ENCODE measurements at regions not wholly inside any gene's neighbourhood (a gene's known extent, or its start where the extent isn't known, plus 50 kb on each side); places are given as distances from the start of the nearest gene placed in this dataset.

DNA sequence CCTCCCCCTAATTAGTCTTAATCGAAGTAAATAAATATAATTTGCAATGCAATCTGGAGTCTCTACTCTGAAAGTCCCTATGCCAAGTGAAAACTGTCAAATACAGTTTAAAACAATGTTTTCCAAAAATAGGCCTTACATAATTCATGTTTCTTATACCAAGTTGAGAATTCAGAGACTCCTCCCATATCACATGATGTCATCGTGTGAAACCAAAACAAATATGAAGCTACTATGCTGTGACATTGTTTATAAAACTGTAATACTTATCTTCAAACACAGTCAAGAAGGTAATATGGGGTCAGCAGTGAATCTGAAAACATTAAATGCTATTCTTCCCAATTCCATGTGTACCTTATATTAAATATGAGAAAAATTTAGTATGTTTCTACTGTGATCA, 940.2 kb upstream of the FANCL start:
- H2BK12ac ChIP-seq (ENCODE audit: low read depth, low read length) = no peak overlapping the region
- H3K9ac ChIP-seq (replicated peaks in 1 of 4; ENCODE audit: extremely low read depth in 1 of 4, low read depth in 3 of 4, low read length in 3 of 4) = no peak overlapping the region
- no peaks in the 10 kb centered on the region; the same call in 1 of the 2 replicates for H3K23me2 ChIP-seq (ENCODE audit: low read depth, low read length)
- no peak overlapping the region for H2BK20ac ChIP-seq (ENCODE audit: low read length)
- no peak overlapping the region for H3K27ac ChIP-seq (ENCODE audit: low read depth, low read length)
- H4K20me1 ChIP-seq (replicated peaks in 1 of 2; ENCODE audit: control insufficient read depth in 1 of 2, insufficient read depth in 2 of 2, low read length in 2 of 2) = no peaks in the 10 kb centered on the region
- ChIA-PET POLR2A (ENCODE audit: partially characterized antibody) (no interaction called here), CTCF (ENCODE audit: partially characterized antibody) (interaction anchor here (1.0 to 1.4 kb wide), 2 partner anchors 18 to 59 kb away, joined by 4 to 5 read pairs; no protein-coding TSS in a partner anchor)
- H4K91ac ChIP-seq (replicated peaks; ENCODE audit: insufficient read length, low read length) = no peak overlapping the region
- peaks cover 0 to 9% (median 3%) of the 10 kb centered on the region in 4 experiments; a peak in 4 of 7 replicates for H3K27me3 ChIP-seq (replicated peaks in 1 of 4; ENCODE audit: control insufficient read depth in 3 of 4, extremely low read depth in 1 of 4, insufficient read depth in 3 of 4, low read length in 3 of 4)
- H3K79me1 ChIP-seq (ENCODE audit: low read depth, low read length) = no peaks in the 10 kb centered on the region
- no peak overlapping the region for H2AFZ ChIP-seq (ENCODE audit: low read length)
- no peak overlapping the region for H3K4me2 ChIP-seq (ENCODE audit: insufficient read depth in 1 of 2, low read depth in 2 of 2, low read length in 2 of 2)
- H3K4me1 ChIP-seq (replicated peaks in 1 of 4; ENCODE audit: control insufficient read depth in 3 of 4, insufficient read depth in 4 of 4, low read length in 3 of 4) = peaks cover 0 to 3% (median 2%) of the 10 kb centered on the region in 4 experiments; a peak in 4 of 7 replicates
- FAIRE-seq (no peak), DNase-seq (ENCODE audit: low read depth in 1 of 2, low spot score in 2 of 2) (no peak)
- H3K4me3 ChIP-seq (ENCODE audit: extremely low read depth in 1 of 4, insufficient read depth in 2 of 4, low read depth in 3 of 4, low read length in 4 of 4) = no peak overlapping the region
- no peak overlapping the region for H4K8ac ChIP-seq (ENCODE audit: extremely low read depth, insufficient read depth, low read length)
- H4K5ac ChIP-seq (ENCODE audit: insufficient read length, low read depth, low read length) = no peak overlapping the region
- no peak overlapping the region for H2BK120ac ChIP-seq (replicated peaks; ENCODE audit: low read depth, low read length)
- H3K36me3 ChIP-seq (ENCODE audit: control insufficient read depth in 2 of 4, insufficient read depth in 4 of 4, low read length in 3 of 4) = no peaks in the 10 kb centered on the region
- H3K23ac ChIP-seq (ENCODE audit: insufficient read length) = no peak overlapping the region
- H2AK5ac ChIP-seq (ENCODE audit: low read depth, low read length) = no peak overlapping the region
- 93% methylated on average over 2 of the region's 2 CpGs; no CpG with 5 or more reads in 1 of the 2 experiments for WGBS, 2 experiments (ENCODE audit: extremely low coverage in 1 of 2, insufficient coverage in 1 of 2, insufficient read length in 1 of 2, insufficient replicate concordance in 2 of 2, low coverage in 1 of 2, low lambda C conversion rate in 2 of 2, missing lambda C conversion rate in 1 of 2)
- H3K9me3 ChIP-seq (ENCODE audit: insufficient read depth in 2 of 2, low read depth in 1 of 2, low read length in 1 of 2) = no peaks in the 10 kb centered on the region
- no peak overlapping the region for H3K56ac ChIP-seq (replicated peaks; ENCODE audit: insufficient read length, low read depth, low read length)
- H3K14ac ChIP-seq (ENCODE audit: insufficient read length) = no peak overlapping the region
- H3K79me2 ChIP-seq (ENCODE audit: control insufficient read depth in 1 of 2, insufficient read depth in 2 of 2, low read length in 2 of 2) = no peaks in the 10 kb centered on the region
- no peak overlapping the region for H3K18ac ChIP-seq (ENCODE audit: extremely low read depth, low read length)
- H2BK15ac ChIP-seq (ENCODE audit: low read length) = no peak overlapping the region
- H2BK5ac ChIP-seq (ENCODE audit: low read depth, low read length) = no peak overlapping the region
- H3K4ac ChIP-seq (replicated peaks; ENCODE audit: insufficient read length, low read depth, low read length) = no peak overlapping the region
- TF ChIP-seq NRF1 (IDR thresholded peaks at IDR 0.05; ENCODE audit: low read depth, low read length) = no peak
- no peak for TF ChIP-seq KDM4A (IDR thresholded peaks at IDR 0.05; ENCODE audit: low read depth, low read length, severe bottlenecking)
- TF ChIP-seq ATF3 (IDR thresholded peaks at IDR 0.05; ENCODE audit: insufficient read depth, low read depth, low read length) = no peak
- TF ChIP-seq, protein P1, sequence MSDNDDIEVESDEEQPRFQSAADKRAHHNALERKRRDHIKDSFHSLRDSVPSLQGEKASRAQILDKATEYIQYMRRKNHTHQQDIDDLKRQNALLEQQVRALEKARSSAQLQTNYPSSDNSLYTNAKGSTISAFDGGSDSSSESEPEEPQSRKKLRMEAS (IDR thresholded peaks at IDR 0.05) = no peak
- no peak for TF ChIP-seq SP2 (IDR thresholded peaks at IDR 0.05; ENCODE audit: low read length)
- TF ChIP-seq E2F6 (IDR thresholded peaks at IDR 0.05) = no peak
- TF ChIP-seq SUZ12 (IDR thresholded peaks at IDR 0.05; ENCODE audit: low read length) = no peak
- no peak for TF ChIP-seq HDAC2 (IDR thresholded peaks at IDR 0.05; ENCODE audit: borderline replicate concordance in 1 of 2, low read depth in 2 of 2, low read length in 2 of 2)
- TF ChIP-seq HDAC6 (IDR thresholded peaks at IDR 0.05; ENCODE audit: low read depth, low read length) = no peak
- TF ChIP-seq CREB1 (IDR thresholded peaks at IDR 0.05) = no peak
- TF ChIP-seq CEBPB (IDR thresholded peaks at IDR 0.05; ENCODE audit: low read depth, low read length) = no peak
- TF ChIP-seq KDM1A (IDR thresholded peaks at IDR 0.05; ENCODE audit: borderline replicate concordance, low read length) = no peak
- no peak for TF ChIP-seq PHF8 (conservative IDR thresholded peaks at IDR 0.05; ENCODE audit: low read depth, low read length)
- no peak for TF ChIP-seq JUND (IDR thresholded peaks at IDR 0.05; ENCODE audit: low read length)
